Nephron (organoid): ENCODE measurements at regions not wholly inside any gene's neighbourhood (a gene's known extent, or its start where the extent isn't known, plus 50 kb on each side); places are given as distances from the start of the nearest gene placed in this dataset.

Experiments
- H3K27ac Mint-ChIP-seq, 3 experiments: 2 replicates each; pipeline ENCODE4 v1.8.0; 2020; ENCODE audit warnings: mixed read lengths in 3 of 3, mild to moderate bottlenecking in 2 of 3, moderate library complexity in 1 of 3
- H3K27me3 Mint-ChIP-seq: 2 replicates; pipeline ENCODE4 v1.8.0; 2021; ENCODE audit warnings: low read depth, mild to moderate bottlenecking, moderate library complexity, mixed read lengths
- H3K36me3 Mint-ChIP-seq: 2 replicates; pipeline ENCODE4 v1.8.0; 2020; ENCODE audit warnings: low read depth, mixed read lengths
- H3K4me1 Mint-ChIP-seq: 2 replicates; pipeline ENCODE4 v1.8.0; 2020; ENCODE audit warnings: mixed read lengths
- H3K4me3 Mint-ChIP-seq, 3 experiments: 2 replicates each; pipeline ENCODE4 v1.8.0; 2020; ENCODE audit warnings: mild to moderate bottlenecking in 3 of 3, mixed read lengths in 3 of 3, moderate library complexity in 2 of 3
- H3K9me3 Mint-ChIP-seq: 2 replicates; pipeline ENCODE4 v1.8.0; 2020; ENCODE audit warnings: mixed read lengths
- TF ChIP-seq, protein P1 (sequence below), 3 experiments: fragments of 200-600 bp; sonication (generic); IDR thresholded peaks; one replicate each; pipeline ENCODE4 v1.5.0; 2021; ENCODE audit warnings: antibody characterized with exemption in 3 of 3; ENCODE audit not compliant: unreplicated experiment in 3 of 3

GRCh38 chr4:171612907-171613306 is 200.3 kb upstream of the GALNTL6 start:
- Mint-ChIP-seq H3K9me3 (no peaks in the 10 kb centered on the region), H3K4me1 (no peaks in the 10 kb centered on the region), H3K27me3 (peaks cover 3% of the 10 kb centered on the region), H3K4me3 (no peak overlapping the region), H3K27ac (no peak overlapping the region), H3K36me3 (no peaks in the 10 kb centered on the region)
- TF ChIP-seq, protein P1, sequence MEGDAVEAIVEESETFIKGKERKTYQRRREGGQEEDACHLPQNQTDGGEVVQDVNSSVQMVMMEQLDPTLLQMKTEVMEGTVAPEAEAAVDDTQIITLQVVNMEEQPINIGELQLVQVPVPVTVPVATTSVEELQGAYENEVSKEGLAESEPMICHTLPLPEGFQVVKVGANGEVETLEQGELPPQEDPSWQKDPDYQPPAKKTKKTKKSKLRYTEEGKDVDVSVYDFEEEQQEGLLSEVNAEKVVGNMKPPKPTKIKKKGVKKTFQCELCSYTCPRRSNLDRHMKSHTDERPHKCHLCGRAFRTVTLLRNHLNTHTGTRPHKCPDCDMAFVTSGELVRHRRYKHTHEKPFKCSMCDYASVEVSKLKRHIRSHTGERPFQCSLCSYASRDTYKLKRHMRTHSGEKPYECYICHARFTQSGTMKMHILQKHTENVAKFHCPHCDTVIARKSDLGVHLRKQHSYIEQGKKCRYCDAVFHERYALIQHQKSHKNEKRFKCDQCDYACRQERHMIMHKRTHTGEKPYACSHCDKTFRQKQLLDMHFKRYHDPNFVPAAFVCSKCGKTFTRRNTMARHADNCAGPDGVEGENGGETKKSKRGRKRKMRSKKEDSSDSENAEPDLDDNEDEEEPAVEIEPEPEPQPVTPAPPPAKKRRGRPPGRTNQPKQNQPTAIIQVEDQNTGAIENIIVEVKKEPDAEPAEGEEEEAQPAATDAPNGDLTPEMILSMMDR (IDR thresholded peaks at IDR 0.05; ENCODE audit: unreplicated experiment in 3 of 3) = no peak

- TF ChIP-seq, protein P1 (IDR thresholded peaks at IDR 0.05; ENCODE audit: unreplicated experiment in 3 of 3) = no peak
- H3K4me1 Mint-ChIP-seq = peaks cover 11% of the 10 kb centered on the region
- peak overlapping the region in 1 of 3 experiments; percentile 21 for H3K27ac Mint-ChIP-seq
- peaks cover 3% of the 10 kb centered on the region for H3K36me3 Mint-ChIP-seq
- H3K27me3 Mint-ChIP-seq = no peaks in the 10 kb centered on the region
- no peak overlapping the region for H3K4me3 Mint-ChIP-seq
- H3K9me3 Mint-ChIP-seq = peaks cover 5% of the 10 kb centered on the region
Observed at GRCh38 chr4:171602638-171603355, 210.4 kb upstream of the GALNTL6 start.

GRCh38 chr4:171601091-171601490 is 212.1 kb upstream of the GALNTL6 start:
- TF ChIP-seq, protein P1 (IDR thresholded peaks at IDR 0.05; ENCODE audit: unreplicated experiment in 3 of 3) = no peak
- Mint-ChIP-seq H3K4me1 (peaks cover 11% of the 10 kb centered on the region), H3K27me3 (no peaks in the 10 kb centered on the region), H3K4me3 (no peak overlapping the region), H3K27ac (no peak overlapping the region), H3K36me3 (no peaks in the 10 kb centered on the region), H3K9me3 (no peaks in the 10 kb centered on the region)

DNA sequence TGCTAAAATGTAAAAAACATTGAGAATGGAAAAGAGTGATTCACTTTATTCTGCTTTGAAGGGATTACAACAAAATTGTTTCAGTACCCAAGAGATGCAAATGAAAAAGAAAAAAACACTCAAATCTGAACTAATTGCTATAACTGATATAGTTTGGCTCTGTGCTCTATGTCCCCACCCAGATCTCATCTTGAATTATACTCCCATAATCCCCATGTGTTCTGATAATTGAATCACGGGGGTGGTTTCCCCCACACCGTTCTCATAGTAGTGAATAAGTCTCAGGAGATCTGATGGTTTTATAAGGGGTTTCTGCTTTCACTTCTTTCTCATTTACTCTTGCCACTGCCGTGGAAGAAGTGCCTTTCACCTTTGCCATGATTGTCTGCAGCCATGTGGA is 213.6 kb upstream of the GALNTL6 start:
- Mint-ChIP-seq H3K36me3 (no peaks in the 10 kb centered on the region), H3K9me3 (no peaks in the 10 kb centered on the region), H3K4me1 (peaks cover 11% of the 10 kb centered on the region), H3K27ac (no peak overlapping the region), H3K27me3 (no peaks in the 10 kb centered on the region), H3K4me3 (no peak overlapping the region)
- TF ChIP-seq, protein P1 (IDR thresholded peaks at IDR 0.05; ENCODE audit: unreplicated experiment in 3 of 3) = no peak

- H3K27ac Mint-ChIP-seq = no peak overlapping the region
- H3K9me3 Mint-ChIP-seq = no peaks in the 10 kb centered on the region
- peaks cover 4% of the 10 kb centered on the region for H3K27me3 Mint-ChIP-seq
- H3K36me3 Mint-ChIP-seq = no peaks in the 10 kb centered on the region
- TF ChIP-seq, protein P1 (IDR thresholded peaks at IDR 0.05; ENCODE audit: unreplicated experiment in 3 of 3) = no peak
- H3K4me3 Mint-ChIP-seq = no peak overlapping the region
- H3K4me1 Mint-ChIP-seq = no peaks in the 10 kb centered on the region
Observed at GRCh38 chr4:171594293-171594692, 218.9 kb upstream of the GALNTL6 start.

GRCh38 chr4:171590716-171591115 is 222.5 kb upstream of the GALNTL6 start:
- Mint-ChIP-seq H3K27ac (no peak overlapping the region), H3K4me1 (peaks cover 7% of the 10 kb centered on the region), H3K36me3 (no peaks in the 10 kb centered on the region), H3K27me3 (peaks cover 4% of the 10 kb centered on the region), H3K9me3 (no peaks in the 10 kb centered on the region), H3K4me3 (no peak overlapping the region)
- TF ChIP-seq, protein P1 (IDR thresholded peaks at IDR 0.05; ENCODE audit: unreplicated experiment in 3 of 3) = no peak
